ENCODE measurements at regions not wholly inside any gene's neighbourhood (a gene's known extent, or its start where the extent isn't known, plus 50 kb on each side); places are given as distances from the start of the nearest gene placed in this dataset.
"Not testable (repeated sequence)": the region's sequence is repeated elsewhere in the genome, so short reads cannot be mapped to it uniquely, and the experiment has no call there.

- no peak for DNase-seq
Observed at GRCh38 chr14:105601360-105602242, 75.2 kb downstream of the TMEM121 start.

- no peak for DNase-seq
Observed at GRCh38 chr14:105602243-105602750, 75.9 kb downstream of the TMEM121 start.

- DNase-seq: no peak
Observed at GRCh38 chr14:105602799-105603793, 76.7 kb downstream of the TMEM121 start.

GRCh38 chr14:105604531-105605463 lies 78.4 kb downstream of the TMEM121 start:
- DNase-seq: not testable (repeated sequence)

- no peak for DNase-seq
Observed at GRCh38 chr14:105605464-105606304, 79.3 kb downstream of the TMEM121 start.

GRCh38 chr14:105606305-105606975 lies 80.1 kb downstream of the TMEM121 start:
- DNase-seq: not testable (repeated sequence)

GRCh38 chr14:105607025-105607424 lies 80.6 kb downstream of the TMEM121 start:
- not testable (repeated sequence) for DNase-seq

- not testable (repeated sequence) for DNase-seq
Observed at GRCh38 chr14:105614987-105615386, 88.6 kb downstream of the TMEM121 start.

GRCh38 chr14:105615986-105616801 lies 89.8 kb downstream of the TMEM121 start:
- DNase-seq: not testable (repeated sequence)

- no peak for DNase-seq
Observed at GRCh38 chr14:105616802-105617192, 90.4 kb downstream of the TMEM121 start.

- no peak for DNase-seq
Observed at GRCh38 chr14:105617201-105617777, 90.9 kb downstream of the TMEM121 start.

GRCh38 chr14:105617805-105618204 lies 91.4 kb downstream of the TMEM121 start:
- not testable (repeated sequence) for DNase-seq

- not testable (repeated sequence) for DNase-seq
Observed at GRCh38 chr14:105619324-105619723, 92.9 kb downstream of the TMEM121 start.

- not testable (repeated sequence) for DNase-seq
Observed at GRCh38 chr14:105620178-105620864, 93.9 kb downstream of the TMEM121 start.

GRCh38 chr14:105620865-105621471 lies 94.6 kb downstream of the TMEM121 start:
- DNase-seq: not testable (repeated sequence)

GRCh38 chr14:105621479-105622328 lies 95.3 kb downstream of the TMEM121 start:
- DNase-seq: not testable (repeated sequence)

Measured in NCI-H1930 (cell line).